SH-SY5Y (cell line): ENCODE measurements at regions not wholly inside any gene's neighbourhood (a gene's known extent, or its start where the extent isn't known, plus 50 kb on each side); places are given as distances from the start of the nearest gene placed in this dataset.

ENCODE experiments used
- GATA2 ChIP-seq: IDR thresholded peaks from 2 replicates; pipeline ENCODE4 v1.6.1; 2011; ENCODE audit warnings: mild to moderate bottlenecking, low read depth, low read length
- GATA3 ChIP-seq: IDR thresholded peaks from 2 replicates; pipeline ENCODE4 v1.6.1; 2011; ENCODE audit warnings: low read depth, mild to moderate bottlenecking, low read length, moderate library complexity

GRCh38 chr6:144637541-144637940 is 352.4 kb downstream of the UTRN start:
- TF ChIP-seq GATA3 (no peak), GATA2 (no peak)
